ENCODE measurements at regions not wholly inside any gene's neighbourhood (a gene's known extent, or its start where the extent isn't known, plus 50 kb on each side); places are given as distances from the start of the nearest gene placed in this dataset.
"Not testable (repeated sequence)": the region's sequence is repeated elsewhere in the genome, so short reads cannot be mapped to it uniquely, and the experiment has no call there.

DNA sequence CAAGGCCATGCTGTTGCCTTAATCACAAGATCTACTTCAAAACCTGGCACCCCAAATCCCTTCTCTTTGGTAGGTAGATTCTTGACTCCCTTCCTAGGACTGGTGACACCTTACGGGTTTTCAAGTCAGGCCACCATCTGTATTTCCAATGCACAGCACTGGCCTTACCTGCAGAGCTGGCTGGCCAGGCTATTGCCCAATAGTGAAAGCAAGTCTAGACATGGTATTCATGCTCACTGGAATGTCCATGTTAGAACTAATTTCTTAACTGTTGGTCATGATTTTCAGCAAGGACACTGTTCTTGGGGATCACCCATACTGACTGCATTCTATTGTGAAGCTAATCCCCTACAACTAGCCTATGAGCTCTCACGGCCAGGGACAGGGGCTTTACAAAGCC lies 313.1 kb upstream of the RNF32 start:
- WGBS, result 49% methylated on average over 2 of the region's 2 CpGs
- intact Hi-C loops (cut with DNase I), result no loop called here
- H3K36me3 ChIP-seq, result no peaks in the 10 kb centered on the region

DNA sequence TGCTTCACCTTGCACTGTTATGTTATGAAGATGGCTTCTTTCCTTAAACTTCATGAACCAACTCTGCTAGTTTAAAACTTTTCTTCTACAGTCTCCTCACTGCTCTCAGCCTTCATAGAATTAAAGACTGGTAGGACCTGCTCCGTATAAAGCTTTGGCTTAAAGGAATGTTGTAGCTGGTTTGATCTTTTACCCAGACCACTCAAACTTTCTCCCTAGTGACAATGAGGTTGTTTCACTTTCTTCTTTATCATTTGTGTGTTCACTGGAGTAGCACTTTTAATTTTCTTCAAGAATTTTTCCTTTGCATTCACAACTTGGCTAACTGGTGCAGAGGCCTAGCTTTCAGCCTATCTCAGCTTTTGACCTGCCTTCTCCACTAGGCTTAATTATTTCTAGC lies 316.4 kb upstream of the RNF32 start:
- Histone ChIP-seq H3K27me3 (replicated peaks; ENCODE audit: insufficient read depth) (no peaks in the 10 kb centered on the region), H3K4me3 (no peak overlapping the region), H3K4me1 (replicated peaks) (no peaks in the 10 kb centered on the region), H3K36me3 (no peaks in the 10 kb centered on the region), H3K9me3 (no peaks in the 10 kb centered on the region), H3K27ac (no peak overlapping the region)
- TF ChIP-seq CTCF (IDR thresholded peaks at IDR 0.05), result no peak
- TF ChIP-seq POLR2AphosphoS5 (IDR thresholded peaks at IDR 0.05), result no peak
- no peak for TF ChIP-seq POLR2A (IDR thresholded peaks at IDR 0.05)
- intact Hi-C loops (cut with DNase I), result no loop called here
- DNase-seq (ENCODE audit: low spot score), result no peak
- WGBS, result 71% methylated on average over 1 of the region's 1 CpG

More for the DNA sequence above, 313.1 kb upstream of the RNF32 start:
- Histone ChIP-seq H3K27me3 (replicated peaks; ENCODE audit: insufficient read depth) (no peaks in the 10 kb centered on the region), H3K27ac (no peak overlapping the region), H3K9me3 (no peaks in the 10 kb centered on the region), H3K4me1 (replicated peaks) (no peaks in the 10 kb centered on the region), H3K4me3 (no peak overlapping the region)
- TF ChIP-seq POLR2A (IDR thresholded peaks at IDR 0.05) (no peak), POLR2AphosphoS5 (IDR thresholded peaks at IDR 0.05) (peak; percentile 57), CTCF (IDR thresholded peaks at IDR 0.05) (no peak)
- peak; percentile 56 for DNase-seq (ENCODE audit: low spot score)

GRCh38 chr7:156321430-156321829 lies 319.1 kb upstream of the RNF32 start:
- H3K4me1 ChIP-seq (replicated peaks); intact Hi-C loops (cut with DNase I); H3K27me3 ChIP-seq (replicated peaks; ENCODE audit: insufficient read depth); H3K4me3 ChIP-seq; H3K27ac ChIP-seq; H3K9me3 ChIP-seq; H3K36me3 ChIP-seq; DNase-seq (ENCODE audit: low spot score): not testable (repeated sequence)
- WGBS, result 85% methylated on average over 1 of the region's 1 CpG

- H3K4me3 ChIP-seq, result no peak overlapping the region
- no peaks in the 10 kb centered on the region for H3K27me3 ChIP-seq (replicated peaks; ENCODE audit: insufficient read depth)
- H3K4me1 ChIP-seq (replicated peaks), result no peaks in the 10 kb centered on the region
- intact Hi-C loops (cut with DNase I), result no loop called here
- no peak overlapping the region for H3K27ac ChIP-seq
- H3K36me3 ChIP-seq, result no peaks in the 10 kb centered on the region
- DNase-seq (ENCODE audit: low spot score), result no peak
- no peaks in the 10 kb centered on the region for H3K9me3 ChIP-seq
- TF ChIP-seq POLR2AphosphoS5 (IDR thresholded peaks at IDR 0.05) (no peak), POLR2A (IDR thresholded peaks at IDR 0.05) (no peak), CTCF (IDR thresholded peaks at IDR 0.05) (no peak)
- 90% methylated on average over 11 of the region's 11 CpGs for WGBS
Measured at GRCh38 chr7:156318926-156319325, 321.6 kb upstream of the RNF32 start.

GRCh38 chr7:156318426-156318825 lies 322.1 kb upstream of the RNF32 start:
- H3K9me3 ChIP-seq, result no peaks in the 10 kb centered on the region
- H3K4me1 ChIP-seq (replicated peaks), result no peaks in the 10 kb centered on the region
- no peak overlapping the region for H3K27ac ChIP-seq
- H3K36me3 ChIP-seq, result no peaks in the 10 kb centered on the region
- no peak for DNase-seq (ENCODE audit: low spot score)
- TF ChIP-seq POLR2A (IDR thresholded peaks at IDR 0.05) (no peak), CTCF (IDR thresholded peaks at IDR 0.05) (no peak), POLR2AphosphoS5 (IDR thresholded peaks at IDR 0.05) (no peak)
- 93% methylated on average over 18 of the region's 18 CpGs for WGBS
- no peaks in the 10 kb centered on the region for H3K27me3 ChIP-seq (replicated peaks; ENCODE audit: insufficient read depth)
- intact Hi-C loops (cut with DNase I), result no loop called here
- no peak overlapping the region for H3K4me3 ChIP-seq
